CD4-positive, alpha-beta T cell treated with Interleukin-10 for 1 hour (primary cell): ENCODE measurements at regions not wholly inside any gene's neighbourhood (a gene's known extent, or its start where the extent isn't known, plus 50 kb on each side); places are given as distances from the start of the nearest gene placed in this dataset.
"Not testable (repeated sequence)": the region's sequence is repeated elsewhere in the genome, so short reads cannot be mapped to it uniquely, and the experiment has no call there.

Source experiments
- DNase-seq: peaks from one replicate; pipeline ENCODE4 v3.0.0-alpha.2; 2020

- no peak for DNase-seq
These were observed 106.9 kb upstream of the BET1 start for GRCh38 chr7:94111009-94111408.

DNA sequence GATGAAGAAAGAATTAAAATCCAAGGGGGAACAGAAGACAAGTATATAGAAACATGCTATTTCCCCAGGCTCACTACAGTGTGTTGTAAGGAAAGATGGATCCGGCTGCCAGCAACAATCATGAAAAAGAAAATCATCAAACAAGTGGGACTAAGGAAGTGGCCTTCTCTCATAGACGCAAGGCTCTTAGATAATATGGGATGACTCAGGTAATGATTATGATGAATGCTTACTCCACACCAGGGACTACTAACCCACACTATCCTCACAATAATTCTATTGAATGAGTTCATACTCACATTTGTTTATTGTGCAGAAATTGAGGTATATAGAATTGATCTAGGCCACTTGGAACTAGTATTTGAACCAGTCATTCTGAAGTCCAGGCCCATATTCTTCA lies 111.2 kb upstream of the BET1 start:
- no peak for DNase-seq

- no peak for DNase-seq
These were observed 119.0 kb upstream of the BET1 start for GRCh38 chr7:94123136-94123535.

- DNase-seq: no peak
These were observed 122.9 kb upstream of the BET1 start for GRCh38 chr7:94127026-94127425.

GRCh38 chr7:94128072-94128471 lies 123.9 kb upstream of the BET1 start:
- DNase-seq: no peak

DNA sequence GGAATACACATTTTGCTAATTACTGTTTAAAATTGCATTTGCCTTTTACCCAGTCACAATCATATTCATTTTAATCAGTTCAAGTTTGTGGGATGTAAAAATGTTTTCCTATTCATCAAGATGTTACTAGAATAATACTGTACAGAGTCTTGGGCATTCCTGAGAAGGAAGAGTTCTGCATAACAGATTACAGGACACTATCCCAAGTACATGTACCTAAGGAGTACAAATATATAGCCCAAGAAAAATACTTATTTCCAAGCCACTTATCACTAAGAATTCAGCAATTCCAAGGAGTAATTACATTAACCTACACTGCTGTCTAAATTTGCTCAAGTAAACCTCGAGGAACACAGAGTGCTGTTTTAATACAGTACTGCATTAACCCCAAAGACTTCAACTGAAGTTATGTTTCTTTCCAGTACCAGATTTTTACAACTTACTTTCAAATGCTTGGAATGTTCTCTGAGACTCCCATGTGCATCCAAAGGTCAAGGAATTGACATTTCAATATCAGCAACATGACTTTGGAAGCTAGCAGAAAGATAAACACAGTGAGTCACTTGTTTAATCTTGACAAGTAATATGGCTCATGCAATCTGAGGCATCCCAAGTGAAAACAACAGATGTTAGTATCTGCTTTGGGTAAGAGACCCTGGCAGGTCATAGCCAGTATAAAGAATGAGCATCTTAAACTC lies 125.4 kb upstream of the BET1 start:
- no peak for DNase-seq

DNA sequence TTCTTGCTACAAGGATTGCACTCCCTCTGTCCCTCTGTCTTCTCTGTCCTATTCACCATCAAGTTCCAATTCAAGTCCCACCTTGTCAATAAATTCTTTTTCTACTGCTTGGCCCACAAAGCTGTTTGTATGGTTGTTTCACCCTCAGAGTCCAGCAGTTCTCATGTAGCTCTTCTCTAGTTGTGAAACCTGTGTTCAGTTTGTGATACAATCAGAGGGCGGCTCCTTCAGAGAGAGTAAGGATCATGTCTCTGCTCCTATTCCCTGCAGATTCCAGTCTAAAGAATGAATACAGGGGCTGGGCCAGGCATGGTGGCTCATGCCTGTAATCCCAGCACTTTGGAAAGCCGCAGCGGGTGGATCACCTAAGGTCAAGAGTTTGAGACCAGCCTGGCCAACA lies 126.6 kb upstream of the BET1 start:
- no peak for DNase-seq

DNA sequence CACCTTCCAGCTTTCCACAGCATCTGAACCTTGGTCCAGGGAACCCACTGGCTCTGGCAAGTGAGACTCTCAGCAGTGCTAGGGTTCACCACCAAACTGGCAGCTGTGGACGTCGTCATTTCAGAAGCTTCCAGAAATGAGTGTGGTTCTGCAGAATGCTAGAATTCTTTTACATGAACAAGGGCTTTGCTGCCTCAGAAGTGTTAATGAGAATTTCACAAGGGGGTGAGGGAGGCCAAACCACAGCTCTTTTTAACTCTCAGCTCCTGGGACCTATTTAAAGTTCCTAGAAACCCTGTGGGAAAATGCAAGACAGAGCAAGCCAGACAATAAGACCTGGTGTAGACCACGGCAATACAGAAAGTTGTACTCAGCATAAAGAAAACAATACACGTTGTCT lies 129.3 kb upstream of the BET1 start:
- no peak for DNase-seq

DNA sequence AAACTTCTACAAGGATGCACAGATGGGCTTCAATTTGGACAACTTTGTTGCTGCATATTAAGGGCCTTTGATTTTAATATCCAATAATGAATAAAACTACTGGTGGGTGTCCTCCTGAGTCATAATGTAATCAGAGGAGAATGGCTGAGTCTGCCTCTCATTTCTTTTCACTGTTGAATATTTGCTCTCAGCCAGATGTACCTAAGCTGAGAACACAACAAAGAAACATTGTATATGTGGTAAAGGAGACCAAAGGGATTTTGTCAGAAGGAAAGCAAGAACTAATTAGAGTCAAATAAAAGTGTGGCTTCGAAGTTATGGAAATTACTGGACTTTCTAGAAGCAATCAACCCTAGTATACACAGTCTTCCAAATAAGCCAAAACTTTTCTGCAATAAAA lies 131.0 kb upstream of the BET1 start:
- DNase-seq: no peak

DNA sequence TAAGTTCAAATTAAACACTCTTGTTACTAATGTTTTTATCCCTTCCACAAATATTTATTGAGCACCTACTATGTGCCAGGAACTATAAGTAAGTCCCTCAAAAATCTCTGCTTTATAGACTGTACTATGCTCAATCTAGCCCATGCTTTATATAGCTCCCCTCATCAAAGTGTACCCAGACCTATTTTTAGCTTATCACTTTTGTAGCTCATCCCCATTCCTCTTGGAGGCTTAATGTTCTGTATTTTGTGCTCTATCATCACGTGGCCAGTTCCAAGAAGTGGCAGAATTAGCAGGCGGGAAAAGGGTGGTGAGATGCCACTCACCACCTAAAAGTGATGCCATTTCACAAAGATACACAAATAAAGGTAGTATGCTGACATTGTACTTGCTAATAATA lies 138.1 kb upstream of the BET1 start:
- no peak for DNase-seq

DNA sequence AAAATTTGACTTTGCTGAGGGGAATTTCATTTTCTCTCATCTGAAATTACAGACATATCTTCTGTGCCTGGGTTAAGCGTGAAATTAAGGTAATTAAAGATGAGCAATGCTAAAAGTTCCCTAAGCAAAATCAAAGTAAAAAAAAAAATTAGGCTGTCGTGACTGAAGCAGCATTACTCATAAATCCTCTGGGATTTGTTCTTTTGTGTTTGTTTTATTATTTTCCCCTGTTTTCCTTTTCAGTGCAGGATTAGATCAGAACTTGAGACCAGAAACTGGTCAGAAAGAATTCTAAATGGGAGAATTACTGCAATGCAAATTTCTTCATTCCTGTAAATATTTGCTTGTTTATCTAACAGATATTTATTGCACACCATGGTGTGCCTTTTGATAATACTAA lies 141.4 kb upstream of the BET1 start:
- DNase-seq: no peak

GRCh38 chr7:94146408-94146807 lies 142.3 kb upstream of the BET1 start:
- DNase-seq: no peak

GRCh38 chr7:94149789-94150545 lies 145.8 kb upstream of the BET1 start:
- DNase-seq: no peak

- no peak for DNase-seq
These were observed 150.0 kb upstream of the BET1 start for GRCh38 chr7:94154182-94154581.

- DNase-seq: no peak
These were observed 150.7 kb upstream of the BET1 start for GRCh38 chr7:94154858-94155257.

GRCh38 chr7:94157659-94158306 lies 153.6 kb upstream of the BET1 start:
- DNase-seq: not testable (repeated sequence)

GRCh38 chr7:94160719-94161435 lies 156.7 kb upstream of the BET1 start:
- DNase-seq: no peak

DNA sequence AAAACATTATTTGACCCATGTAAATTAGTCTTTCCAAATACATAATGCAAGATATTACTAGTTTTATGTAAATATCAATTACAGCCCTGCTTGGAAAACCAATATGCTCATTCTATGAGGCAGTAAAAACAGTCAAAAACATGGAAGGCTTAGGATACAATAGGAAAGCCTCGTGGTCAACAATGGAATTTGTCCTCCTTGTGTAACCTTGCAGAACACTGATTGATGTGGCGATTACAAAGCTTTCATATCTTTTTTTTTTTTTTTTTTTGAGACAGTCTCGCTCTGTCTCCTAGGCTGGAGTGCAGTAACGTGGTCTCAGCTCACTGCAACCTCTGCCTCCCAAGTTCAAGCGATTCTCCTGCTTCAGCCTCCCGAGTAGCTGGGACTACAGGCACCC lies 157.3 kb upstream of the BET1 start:
- DNase-seq: no peak

DNA sequence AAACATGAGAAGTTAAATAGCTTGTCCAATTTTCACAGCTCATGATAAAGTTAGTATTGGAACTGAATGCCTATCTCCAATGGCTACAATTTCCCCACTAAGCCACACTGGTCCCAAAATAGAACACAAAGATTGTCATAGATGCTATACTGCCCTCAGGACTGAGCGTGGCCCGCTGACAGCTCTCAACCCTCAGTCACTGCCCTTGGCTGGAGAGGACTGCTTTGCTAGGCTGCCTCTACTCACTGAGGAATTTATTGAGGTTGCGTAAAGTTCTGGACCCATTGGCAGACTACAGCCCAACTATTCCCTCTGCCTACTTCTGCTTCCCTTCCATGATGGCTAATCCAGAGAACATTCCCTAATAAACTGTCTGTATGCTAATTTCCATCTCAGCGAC lies 165.5 kb upstream of the BET1 start:
- no peak for DNase-seq

GRCh38 chr7:94170836-94171235 lies 166.7 kb upstream of the BET1 start:
- no peak for DNase-seq

DNA sequence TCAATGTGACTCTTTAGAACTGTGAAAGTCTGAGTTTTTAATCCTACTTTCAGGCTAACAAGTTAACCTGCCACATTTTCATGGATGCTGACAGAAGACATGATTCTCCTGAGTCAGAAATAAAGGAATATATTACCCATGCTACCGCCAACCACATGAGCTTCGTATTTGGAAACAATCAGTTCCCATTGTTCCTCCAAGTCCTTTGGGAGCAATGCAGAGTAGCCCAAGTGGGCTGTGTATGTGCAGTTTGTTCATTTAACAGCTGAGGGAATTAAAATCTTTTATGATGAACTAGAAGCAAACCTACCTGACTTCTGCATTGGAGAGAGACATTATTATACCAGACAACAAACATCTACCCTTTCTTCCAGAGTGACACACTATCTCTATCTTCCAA lies 169.3 kb upstream of the BET1 start:
- no peak for DNase-seq

GRCh38 chr7:94174375-94174774 lies 170.2 kb upstream of the BET1 start:
- DNase-seq: no peak

DNA sequence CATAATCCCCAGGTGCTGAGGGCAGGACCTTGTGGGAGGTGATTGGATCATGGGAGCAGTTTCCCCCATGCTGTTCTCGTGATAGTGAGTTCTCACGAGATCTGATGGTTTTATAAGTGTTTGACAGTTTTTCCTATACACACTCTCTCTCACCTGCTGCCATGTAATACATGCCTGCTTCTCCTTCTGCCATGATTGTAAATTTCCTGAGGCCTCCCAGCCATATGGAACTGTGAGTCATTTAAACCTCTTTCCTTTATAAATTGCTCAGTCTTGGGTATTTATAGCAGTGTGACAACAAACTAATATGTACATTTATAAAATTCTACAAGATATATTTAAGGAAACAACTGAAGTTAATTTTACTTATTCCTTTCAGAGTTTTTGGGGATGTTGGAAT lies 170.8 kb upstream of the BET1 start:
- DNase-seq: no peak
